Breast epithelium (tissue), 3 donors: ENCODE measurements at regions not wholly inside any gene's neighbourhood (a gene's known extent, or its start where the extent isn't known, plus 50 kb on each side); places are given as distances from the start of the nearest gene placed in this dataset.

Source experiments
- CTCF ChIP-seq, 3 donors: fragments of 450-650 bp; IDR thresholded peaks; one replicate each; pipeline ENCODE4 v1.5.1; 2016 to 2017; ENCODE audit warnings: antibody characterized with exemption in 3 of 3, mild to moderate bottlenecking in 3 of 3, moderate library complexity in 3 of 3
- POLR2A ChIP-seq: fragments of 450-650 bp; IDR thresholded peaks from one replicate; pipeline ENCODE4 v1.6.1; 2016; ENCODE audit warnings: antibody characterized with exemption, mild to moderate bottlenecking, moderate library complexity

GRCh38 chr3:103963599-103963998, 1403.1 kb upstream of the ALCAM start:
- no peak for TF ChIP-seq CTCF (IDR thresholded peaks at IDR 0.05)
- no peak for TF ChIP-seq POLR2A
